HUES48 (cell line): ENCODE measurements at regions not wholly inside any gene's neighbourhood (a gene's known extent, or its start where the extent isn't known, plus 50 kb on each side); places are given as distances from the start of the nearest gene placed in this dataset.

Source experiments
- H3K27ac ChIP-seq: one replicate; pipeline ENCODE4 v1.7.0; 2013; ENCODE audit warnings: low read depth, low read length, inconsistent platforms
- H3K27me3 ChIP-seq: 2 replicates; pipeline ENCODE4 v1.6.1; 2013; ENCODE audit warnings: mild to moderate bottlenecking, low read length; ENCODE audit not compliant: control insufficient read depth, insufficient read depth
- H3K36me3 ChIP-seq: 2 replicates; pipeline ENCODE4 v1.6.1; 2013; ENCODE audit warnings: low read length; ENCODE audit not compliant: control insufficient read depth, insufficient read depth
- H3K4me1 ChIP-seq: 2 replicates; pipeline ENCODE4 v1.6.1; 2013; ENCODE audit warnings: mild to moderate bottlenecking, low read length; ENCODE audit not compliant: control insufficient read depth, insufficient read depth
- H3K4me3 ChIP-seq: 2 replicates; pipeline ENCODE4 v1.5.1; 2013; ENCODE audit warnings: mild to moderate bottlenecking, low read depth, low read length
- H3K9ac ChIP-seq: 2 replicates; pipeline ENCODE4 v1.6.1; 2013; ENCODE audit warnings: mild to moderate bottlenecking, low read depth, low read length, moderate library complexity
- H3K9me3 ChIP-seq: 2 replicates; pipeline ENCODE4 v1.6.1; 2013; ENCODE audit warnings: low read length; ENCODE audit not compliant: control insufficient read depth, insufficient read depth

- Histone ChIP-seq H3K9ac (no peak overlapping the region), H3K27me3 (peaks cover 31% of the 10 kb centered on the region), H3K36me3 (no peaks in the 10 kb centered on the region), H3K4me3 (no peak overlapping the region), H3K4me1 (peaks cover 19% of the 10 kb centered on the region), H3K27ac (no peak overlapping the region), H3K9me3 (no peaks in the 10 kb centered on the region)
These were observed 71.6 kb upstream of the CASZ1 start for GRCh38 chr1:10867914-10868598.

- H3K4me1 ChIP-seq, result peaks cover 18% of the 10 kb centered on the region
- no peaks in the 10 kb centered on the region for H3K9me3 ChIP-seq
- H3K9ac ChIP-seq, result no peak overlapping the region
- peaks cover 31% of the 10 kb centered on the region for H3K27me3 ChIP-seq
- no peaks in the 10 kb centered on the region for H3K36me3 ChIP-seq
- H3K4me3 ChIP-seq, result no peak overlapping the region
- no peak overlapping the region for H3K27ac ChIP-seq
These were observed 72.1 kb upstream of the CASZ1 start for GRCh38 chr1:10868599-10868965.

GRCh38 chr1:10869933-10870332 lies 73.5 kb upstream of the CASZ1 start:
- H3K9me3 ChIP-seq, result no peaks in the 10 kb centered on the region
- no peak overlapping the region for H3K9ac ChIP-seq
- H3K27me3 ChIP-seq, result peaks cover 27% of the 10 kb centered on the region
- H3K4me1 ChIP-seq, result peaks cover 13% of the 10 kb centered on the region
- no peak overlapping the region for H3K4me3 ChIP-seq
- no peaks in the 10 kb centered on the region for H3K36me3 ChIP-seq
- H3K27ac ChIP-seq, result no peak overlapping the region

GRCh38 chr1:10870493-10871096 lies 74.1 kb upstream of the CASZ1 start:
- peaks cover 20% of the 10 kb centered on the region for H3K27me3 ChIP-seq
- no peak overlapping the region for H3K9ac ChIP-seq
- H3K27ac ChIP-seq, result no peak overlapping the region
- H3K4me1 ChIP-seq, result peaks cover 10% of the 10 kb centered on the region
- no peak overlapping the region for H3K4me3 ChIP-seq
- no peaks in the 10 kb centered on the region for H3K9me3 ChIP-seq
- H3K36me3 ChIP-seq, result no peaks in the 10 kb centered on the region

- Histone ChIP-seq H3K4me3 (no peak overlapping the region), H3K27me3 (peaks cover 4% of the 10 kb centered on the region; the same call in 1 of the 2 replicates), H3K9me3 (no peaks in the 10 kb centered on the region), H3K9ac (no peak overlapping the region), H3K36me3 (no peaks in the 10 kb centered on the region), H3K4me1 (no peaks in the 10 kb centered on the region), H3K27ac (no peak overlapping the region)
These were observed 76.7 kb upstream of the CASZ1 start for GRCh38 chr1:10873189-10873588.

- Histone ChIP-seq H3K27ac (no peak overlapping the region), H3K36me3 (no peaks in the 10 kb centered on the region), H3K9ac (no peak overlapping the region), H3K9me3 (no peaks in the 10 kb centered on the region), H3K4me3 (no peak overlapping the region), H3K27me3 (peaks cover 4% of the 10 kb centered on the region; the same call in 1 of the 2 replicates), H3K4me1 (no peaks in the 10 kb centered on the region)
These were observed 77.9 kb upstream of the CASZ1 start for GRCh38 chr1:10874351-10874750.

GRCh38 chr1:10877894-10878293 lies 81.4 kb upstream of the CASZ1 start:
- Histone ChIP-seq H3K36me3 (no peaks in the 10 kb centered on the region), H3K9me3 (no peaks in the 10 kb centered on the region), H3K27me3 (no peaks in the 10 kb centered on the region), H3K4me3 (no peak overlapping the region), H3K27ac (no peak overlapping the region), H3K9ac (no peak overlapping the region), H3K4me1 (no peaks in the 10 kb centered on the region)

- Histone ChIP-seq H3K9me3 (no peaks in the 10 kb centered on the region), H3K27ac (no peak overlapping the region), H3K4me1 (no peaks in the 10 kb centered on the region), H3K4me3 (no peak overlapping the region), H3K27me3 (no peaks in the 10 kb centered on the region), H3K9ac (no peak overlapping the region), H3K36me3 (no peaks in the 10 kb centered on the region)
These were observed 82.0 kb upstream of the CASZ1 start for GRCh38 chr1:10878469-10878868.

GRCh38 chr1:10880063-10880462 lies 83.6 kb upstream of the CASZ1 start:
- H3K4me3 ChIP-seq, result no peak overlapping the region
- H3K36me3 ChIP-seq, result no peaks in the 10 kb centered on the region
- no peaks in the 10 kb centered on the region for H3K9me3 ChIP-seq
- no peaks in the 10 kb centered on the region for H3K4me1 ChIP-seq
- no peak overlapping the region for H3K27ac ChIP-seq
- H3K27me3 ChIP-seq, result no peaks in the 10 kb centered on the region
- H3K9ac ChIP-seq, result no peak overlapping the region

- H3K9ac ChIP-seq, result no peak overlapping the region
These were observed 84.6 kb upstream of the CASZ1 start for GRCh38 chr1:10881046-10881445.

GRCh38 chr1:10882069-10882468 lies 85.6 kb upstream of the CASZ1 start:
- no peak overlapping the region for H3K9ac ChIP-seq
- H3K27me3 ChIP-seq, result no peaks in the 10 kb centered on the region
- H3K9me3 ChIP-seq, result no peaks in the 10 kb centered on the region
- H3K4me1 ChIP-seq, result no peaks in the 10 kb centered on the region
- no peaks in the 10 kb centered on the region for H3K36me3 ChIP-seq
- H3K4me3 ChIP-seq, result no peak overlapping the region
- H3K27ac ChIP-seq, result no peak overlapping the region

More at GRCh38 chr1:10881046-10881445, 84.6 kb upstream of the CASZ1 start:
- Histone ChIP-seq H3K4me3 (no peak overlapping the region), H3K27ac (no peak overlapping the region), H3K36me3 (no peaks in the 10 kb centered on the region), H3K4me1 (no peaks in the 10 kb centered on the region), H3K27me3 (no peaks in the 10 kb centered on the region), H3K9me3 (no peaks in the 10 kb centered on the region)
